GM23338 (cell line): ENCODE measurements at regions not wholly inside any gene's neighbourhood (a gene's known extent, or its start where the extent isn't known, plus 50 kb on each side); places are given as distances from the start of the nearest gene placed in this dataset.

ENCODE experiments used
- ATAC-seq: fragments of 200-7000 bp; cut with Tn5 transposase; 3 replicates; pipeline ENCODE4 v1.9.1; 2020
- DNase-seq: peaks from one replicate; pipeline ENCODE4 v3.0.0-alpha.2; 2015; ENCODE audit warnings: low spot score
- H2AFZ ChIP-seq: fragments of 200-600 bp; sonication (generic); 2 replicates; pipeline ENCODE4 v1.8.0; 2016; ENCODE audit warnings: antibody characterized with exemption, mild to moderate bottlenecking, moderate library complexity
- H3F3A ChIP-seq: fragments of 200-600 bp; sonication (generic); replicated peaks from 2 replicates; pipeline ENCODE4 v1.8.0; 2017; ENCODE audit warnings: antibody characterized with exemption, mixed run types, low read depth
- H3K27ac ChIP-seq: fragments of 200-600 bp; sonication (generic); 2 replicates; pipeline ENCODE4 v1.6.1; 2016; ENCODE audit warnings: low read depth
- H3K27me3 ChIP-seq: fragments of 200-600 bp; sonication (generic); 2 replicates; pipeline ENCODE4 v1.8.0; 2016; ENCODE audit warnings: mild to moderate bottlenecking, mixed run types, moderate library complexity; ENCODE audit not compliant: insufficient read depth
- H3K36me3 ChIP-seq: fragments of 200-600 bp; sonication (generic); 2 replicates; pipeline ENCODE4 v1.8.0; 2016; ENCODE audit warnings: mild to moderate bottlenecking; ENCODE audit not compliant: insufficient read depth
- H3K4me1 ChIP-seq: fragments of 200-600 bp; sonication (generic); 2 replicates; pipeline ENCODE4 v1.8.0; 2016; ENCODE audit warnings: mild to moderate bottlenecking, moderate library complexity; ENCODE audit not compliant: insufficient read depth
- H3K4me2 ChIP-seq: fragments of 200-600 bp; sonication (generic); 2 replicates; pipeline ENCODE4 v1.7.1; 2017; ENCODE audit warnings: mixed run types
- H3K4me3 ChIP-seq: fragments of 200-600 bp; sonication (generic); 2 replicates; pipeline ENCODE4 v1.6.1; 2016; ENCODE audit warnings: mixed run types
- H3K79me2 ChIP-seq: fragments of 200-600 bp; sonication (generic); replicated peaks from 2 replicates; pipeline ENCODE4 v1.8.0; 2017; ENCODE audit warnings: mild to moderate bottlenecking; ENCODE audit not compliant: insufficient read depth
- H3K9me2 ChIP-seq: fragments of 200-600 bp; sonication (generic); 2 replicates; pipeline ENCODE4 v1.8.0; 2017; ENCODE audit not compliant: insufficient read depth
- H4K20me1 ChIP-seq: fragments of 200-600 bp; sonication (generic); replicated peaks from 2 replicates; pipeline ENCODE4 v1.8.0; 2017; ENCODE audit warnings: mild to moderate bottlenecking; ENCODE audit not compliant: insufficient read depth
- H3K27ac Mint-ChIP-seq: 2 replicates; pipeline ENCODE4 v1.8.0; 2020; ENCODE audit warnings: inconsistent platforms, mild to moderate bottlenecking, moderate library complexity, mixed read lengths
- H3K27me3 Mint-ChIP-seq: 3 replicates; pipeline ENCODE4 v1.8.0; 2022; ENCODE audit warnings: low read depth, mild to moderate bottlenecking, moderate library complexity, mixed read lengths, inconsistent platforms; ENCODE audit not compliant: insufficient read depth, poor library complexity
- H3K36me3 Mint-ChIP-seq: 3 replicates; pipeline ENCODE4 v1.8.0; 2021; ENCODE audit warnings: low read depth, mild to moderate bottlenecking, inconsistent platforms, moderate library complexity, mixed read lengths
- H3K4me1 Mint-ChIP-seq: 3 replicates; pipeline ENCODE4 v1.8.0; 2020; ENCODE audit warnings: mild to moderate bottlenecking, inconsistent platforms, mixed read lengths
- H3K4me3 Mint-ChIP-seq: 3 replicates; pipeline ENCODE4 v1.8.0; 2021; ENCODE audit warnings: moderate library complexity, mild to moderate bottlenecking, inconsistent platforms, mixed read lengths
- H3K9me3 Mint-ChIP-seq: 3 replicates; pipeline ENCODE4 v1.8.0; 2020; ENCODE audit warnings: moderate library complexity, mild to moderate bottlenecking, inconsistent platforms, mixed read lengths
- CREB1 ChIP-seq: fragments of 250-450 bp; sonication (Bioruptor Pico); IDR thresholded peaks from 2 replicates; pipeline ENCODE4 v1.5.0; 2020; ENCODE audit warnings: low read depth, mild to moderate bottlenecking, moderate library complexity
- CTCF ChIP-seq, 2 experiments: fragments of 200-600 bp in 1 of 2; sonication (generic) in 1 of 2; conservative IDR thresholded peaks; 2 replicates each; pipeline versions ENCODE4 v1.5.1 to v1.6.1; 2016 to 2017; ENCODE audit warnings: antibody characterized with exemption in 2 of 2, low read depth in 2 of 2, mild to moderate bottlenecking in 2 of 2, moderate library complexity in 1 of 2
- ETS1 ChIP-seq: IDR thresholded peaks from 2 replicates; pipeline ENCODE4 v1.6.1; 2016; ENCODE audit warnings: antibody characterized with exemption
- POLR2AphosphoS5 ChIP-seq: IDR thresholded peaks from 2 replicates; pipeline ENCODE4 v1.6.1; 2016; ENCODE audit warnings: antibody characterized with exemption, low read depth
- REST ChIP-seq: IDR thresholded peaks from one replicate; pipeline ENCODE4 v1.6.1; 2018; ENCODE audit warnings: antibody characterized with exemption; ENCODE audit not compliant: unreplicated experiment
- STAT1 ChIP-seq: IDR thresholded peaks from one replicate; pipeline ENCODE4 v1.6.1; 2016; ENCODE audit warnings: antibody characterized with exemption; ENCODE audit not compliant: unreplicated experiment
- ZNF331 ChIP-seq: fragments of 250-450 bp; sonication (Bioruptor Pico); IDR thresholded peaks from 2 replicates; pipeline ENCODE4 v1.5.0; 2020; ENCODE audit warnings: low read depth, mild to moderate bottlenecking, moderate library complexity
- ZNF462 ChIP-seq: fragments of 250-450 bp; sonication (Bioruptor Pico); IDR thresholded peaks from 2 replicates; pipeline ENCODE4 v1.5.0; 2020; ENCODE audit warnings: mild to moderate bottlenecking, moderate library complexity

DNA sequence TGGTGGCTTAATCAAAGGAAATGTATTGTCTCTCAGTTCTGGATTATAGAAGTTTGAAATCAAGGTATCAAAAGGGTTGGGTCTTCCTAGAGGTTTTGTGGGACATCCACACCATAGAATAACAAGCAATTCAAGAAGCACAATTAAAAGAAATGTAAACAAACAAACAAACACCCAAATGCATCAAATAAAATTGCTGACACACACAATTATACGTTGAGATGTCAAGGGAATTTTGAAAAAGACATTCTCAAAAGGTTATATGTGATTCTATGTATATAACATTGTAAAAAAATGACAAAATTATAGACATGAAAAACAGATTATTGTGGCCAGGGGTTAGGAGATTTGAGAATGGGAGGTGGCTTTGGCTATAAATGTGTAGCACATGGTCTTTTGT lies 250.7 kb upstream of the AGA start:
- H2AFZ ChIP-seq, result no peak overlapping the region
- H3K27me3 Mint-ChIP-seq, result no peaks in the 10 kb centered on the region
- no peak overlapping the region for H3K4me3 ChIP-seq
- H4K20me1 ChIP-seq, result no peaks in the 10 kb centered on the region
- H3K4me2 ChIP-seq, result no peak overlapping the region
- H3K79me2 ChIP-seq, result no peaks in the 10 kb centered on the region
- peaks cover 6% of the 10 kb centered on the region; the same call in 2 of the 3 replicates for H3K4me1 Mint-ChIP-seq
- H3F3A ChIP-seq, result no peaks in the 10 kb centered on the region
- ATAC-seq (no peak), DNase-seq (no peak)
- no peak overlapping the region for H3K27ac ChIP-seq
- no peaks in the 10 kb centered on the region for H3K9me3 Mint-ChIP-seq
- no peak overlapping the region for H3K27ac Mint-ChIP-seq
- H3K4me3 Mint-ChIP-seq, result no peak overlapping the region
- no peaks in the 10 kb centered on the region for H3K9me2 ChIP-seq
- TF ChIP-seq POLR2AphosphoS5 (no peak), REST (no peak), ZNF331 (CRISPR knock-in tag) (no peak), ETS1 (no peak), STAT1 (no peak)
- no peaks in the 10 kb centered on the region for H3K4me1 ChIP-seq
- no peaks in the 10 kb centered on the region for H3K36me3 ChIP-seq
- no peaks in the 10 kb centered on the region for H3K36me3 Mint-ChIP-seq
- no peaks in the 10 kb centered on the region for H3K27me3 ChIP-seq

DNA sequence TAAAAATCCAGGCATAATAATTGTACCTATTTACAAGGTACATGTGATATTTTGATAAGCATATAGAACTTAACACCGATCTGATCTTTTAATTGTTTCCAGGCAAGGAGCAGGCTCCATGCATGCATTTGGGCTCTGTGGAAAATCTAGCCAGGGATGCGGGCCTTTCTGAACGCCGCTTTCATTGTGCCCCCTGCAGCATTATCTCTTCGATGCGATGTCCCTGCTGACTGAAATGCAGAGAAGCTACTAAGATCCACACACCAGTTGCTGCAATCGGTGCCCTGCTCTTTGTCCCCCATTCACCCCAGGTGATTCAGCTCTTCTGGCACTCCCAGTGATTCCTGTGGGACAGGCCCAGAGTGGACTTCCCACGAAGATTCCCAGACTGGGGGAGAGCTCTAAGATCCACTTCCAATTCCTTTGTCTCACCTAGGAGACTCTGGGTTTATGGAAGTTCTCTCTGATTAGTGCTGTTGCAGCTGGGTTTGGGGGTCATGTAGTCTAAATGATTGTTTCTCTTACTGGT lies 254.3 kb upstream of the AGA start:
- H3K9me3 Mint-ChIP-seq, result no peaks in the 10 kb centered on the region; the same call in 2 of the 3 replicates
- H3K36me3 Mint-ChIP-seq, result no peaks in the 10 kb centered on the region
- Histone ChIP-seq H3K4me3 (no peak overlapping the region), H3K4me1 (no peaks in the 10 kb centered on the region), H3K27ac (no peak overlapping the region), H4K20me1 (no peaks in the 10 kb centered on the region), H3K36me3 (no peaks in the 10 kb centered on the region), H2AFZ (peak overlapping the region; percentile 89), H3K9me2 (no peaks in the 10 kb centered on the region), H3F3A (no peaks in the 10 kb centered on the region), H3K27me3 (no peaks in the 10 kb centered on the region), H3K79me2 (no peaks in the 10 kb centered on the region), H3K4me2 (no peak overlapping the region)
- no peaks in the 10 kb centered on the region for H3K27me3 Mint-ChIP-seq
- peak overlapping the region; percentile 22; the same call in 1 of the 2 replicates for H3K27ac Mint-ChIP-seq
- DNase-seq (peak; percentile 46), ATAC-seq (peak; percentile 83)
- no peak for TF ChIP-seq STAT1
- TF ChIP-seq ZNF462 (CRISPR knock-in tag), result no peak
- TF ChIP-seq CREB1 (CRISPR knock-in tag), result no peak
- TF ChIP-seq CTCF (conservative IDR thresholded peaks at IDR 0.05; ENCODE audit: low read depth in 2 of 2), result peak in 1 of 2 experiments; percentile 28; a peak in 3 of 4 replicates
- no peak overlapping the region for H3K4me3 Mint-ChIP-seq
- H3K4me1 Mint-ChIP-seq, result peaks cover 6% of the 10 kb centered on the region; the same call in 2 of the 3 replicates
